ENCODE measurements at regions not wholly inside any gene's neighbourhood (a gene's known extent, or its start where the extent isn't known, plus 50 kb on each side); places are given as distances from the start of the nearest gene placed in this dataset.

GRCh38 chr3:180092889-180093288 is 56.2 kb upstream of the PEX5L start:
- DNase-seq: no peak

DNA sequence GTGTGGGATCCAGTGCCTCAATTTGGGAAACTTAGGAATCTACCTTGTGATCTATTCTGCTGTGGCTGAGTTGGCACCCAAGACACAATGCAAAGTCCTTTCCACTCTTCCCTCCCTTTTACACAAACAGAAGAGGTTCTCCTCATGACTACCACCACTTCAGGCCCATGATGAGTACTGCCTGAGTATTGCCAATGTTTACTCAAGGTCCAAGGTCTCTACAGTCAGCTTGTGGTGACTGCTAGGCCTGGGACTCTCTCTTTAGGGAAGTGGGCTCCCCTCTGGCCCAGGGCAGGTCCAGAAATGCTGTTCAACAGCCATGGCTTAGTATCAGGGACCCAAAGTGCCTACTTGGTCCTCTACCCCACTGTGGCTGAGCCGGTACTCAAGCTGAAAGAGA is 56.8 kb upstream of the PEX5L start:
- no peak for DNase-seq

- DNase-seq: no peak
These were observed 60.9 kb upstream of the PEX5L start for GRCh38 chr3:180097626-180098025.

- DNase-seq: no peak
These were observed 65.4 kb upstream of the PEX5L start for GRCh38 chr3:180102134-180102533.

DNA sequence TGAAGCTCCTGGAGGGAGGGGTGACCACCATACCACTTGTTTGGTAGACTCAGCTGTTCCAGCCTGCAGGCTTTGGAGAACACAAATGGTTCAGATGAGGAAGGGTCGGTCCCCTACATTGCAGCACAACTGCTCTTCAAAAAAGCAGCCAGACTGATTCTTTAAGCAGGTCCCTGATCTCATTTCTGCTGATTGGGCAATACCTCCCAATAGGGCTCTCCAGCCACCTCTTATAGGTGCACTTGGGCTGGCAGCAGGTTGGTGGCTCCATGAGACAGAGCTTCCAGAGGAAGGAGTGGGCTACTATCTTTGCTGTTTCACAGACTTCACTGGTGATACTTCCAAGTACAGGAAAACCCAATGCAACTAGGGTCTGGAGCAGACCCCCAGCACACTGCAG is 65.9 kb upstream of the PEX5L start:
- DNase-seq: no peak

DNA sequence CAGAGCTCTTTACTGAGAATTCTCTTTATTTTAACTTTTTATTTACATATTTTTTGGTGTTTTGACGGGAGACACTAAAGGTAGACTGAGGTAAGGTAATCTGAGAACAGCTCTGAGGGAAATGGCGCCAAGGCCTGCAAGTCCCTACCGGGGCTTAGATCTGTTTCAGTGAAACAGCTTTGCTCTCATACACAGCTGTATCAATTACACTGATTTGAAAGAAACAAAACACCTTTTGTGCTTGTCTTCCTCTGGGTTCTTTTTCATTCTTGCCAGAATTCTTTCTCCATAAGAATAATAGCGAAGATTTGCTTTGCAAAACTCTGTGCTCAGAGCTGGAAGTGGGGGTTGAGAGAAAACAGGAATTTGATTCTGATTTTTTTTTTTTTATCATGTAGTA is 79.5 kb upstream of the PEX5L start:
- DNase-seq: no peak

DNA sequence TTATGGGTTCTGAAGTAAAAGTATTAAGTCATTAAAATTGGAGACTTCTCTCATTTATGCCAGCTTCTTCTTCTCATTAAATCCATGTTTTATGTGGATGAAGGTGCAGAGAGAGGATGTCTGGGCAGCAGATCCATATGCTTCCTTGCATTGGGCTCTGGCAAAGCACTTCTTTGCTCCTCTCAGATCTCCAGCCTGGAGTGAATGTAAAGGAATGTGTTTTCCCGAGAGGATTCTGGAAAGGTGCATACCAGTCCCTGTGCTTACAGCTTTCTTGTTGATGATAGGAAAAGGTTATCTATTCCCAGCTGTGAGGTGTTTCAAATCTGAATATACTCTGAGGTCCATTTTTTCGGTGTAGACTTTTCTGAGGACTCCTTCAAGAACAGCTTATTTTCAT is 79.9 kb upstream of the PEX5L start:
- DNase-seq: no peak

GRCh38 chr3:180117381-180118163 is 80.8 kb upstream of the PEX5L start:
- DNase-seq: no peak

DNA sequence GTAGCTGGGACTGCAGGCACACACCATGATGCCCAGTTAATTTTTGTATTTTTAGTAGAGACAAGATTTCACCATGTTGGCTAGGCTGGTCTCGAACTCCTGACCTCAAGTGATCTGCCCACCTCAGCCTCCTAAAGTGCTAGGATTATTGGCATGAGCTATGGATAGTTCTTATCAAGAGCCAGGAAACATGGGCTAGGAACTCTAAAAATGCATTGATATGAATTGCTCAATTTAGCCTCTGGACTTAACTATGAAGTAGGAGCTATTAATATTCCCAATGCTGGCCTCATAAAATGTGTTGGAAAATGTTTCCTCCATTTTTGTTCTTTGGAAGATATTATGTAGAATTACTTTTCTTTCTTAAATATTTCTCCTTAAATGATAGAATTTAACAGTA is 82.8 kb upstream of the PEX5L start:
- no peak for DNase-seq

- DNase-seq: no peak
These were observed 87.2 kb upstream of the PEX5L start for GRCh38 chr3:180123928-180124327.

DNA sequence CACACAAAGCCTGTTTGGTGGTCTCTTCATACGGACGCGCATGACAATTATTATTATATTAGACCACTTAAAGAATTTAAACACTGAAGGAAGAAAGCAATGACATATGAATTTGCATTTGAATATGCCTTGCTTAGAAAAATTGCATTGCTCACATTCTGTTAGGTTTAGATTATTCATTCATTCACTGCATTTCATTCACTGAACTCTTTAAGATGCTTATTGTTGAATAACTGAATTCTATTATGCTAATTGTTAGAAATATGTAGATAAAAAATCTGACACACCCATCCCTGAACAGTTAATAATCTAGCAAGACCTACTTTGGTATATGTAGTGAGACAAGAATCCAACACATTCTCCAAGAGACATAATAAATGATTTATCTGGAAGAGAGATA is 94.4 kb upstream of the PEX5L start:
- DNase-seq: no peak

GRCh38 chr3:180135101-180135500 is 98.4 kb upstream of the PEX5L start:
- no peak for DNase-seq

DNA sequence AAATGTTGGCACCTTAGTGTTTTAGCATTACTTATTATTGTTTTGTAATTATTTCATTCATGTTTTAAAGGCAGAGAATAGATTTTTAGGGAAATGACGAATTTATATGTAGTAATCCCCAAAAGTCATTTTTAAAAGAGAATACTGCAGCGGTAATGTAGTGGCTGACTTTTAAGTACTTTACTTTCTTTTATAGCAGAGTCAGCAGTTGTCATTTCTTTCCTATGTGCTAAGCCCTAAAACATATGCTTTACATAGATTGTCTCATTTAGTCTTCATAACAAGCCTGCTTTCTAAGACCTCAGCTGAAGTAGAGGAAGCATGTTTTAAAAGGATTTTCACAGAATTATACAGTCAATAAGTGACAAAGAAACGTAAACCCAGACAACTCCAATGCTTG is 102.1 kb upstream of the PEX5L start:
- no peak for DNase-seq

DNA sequence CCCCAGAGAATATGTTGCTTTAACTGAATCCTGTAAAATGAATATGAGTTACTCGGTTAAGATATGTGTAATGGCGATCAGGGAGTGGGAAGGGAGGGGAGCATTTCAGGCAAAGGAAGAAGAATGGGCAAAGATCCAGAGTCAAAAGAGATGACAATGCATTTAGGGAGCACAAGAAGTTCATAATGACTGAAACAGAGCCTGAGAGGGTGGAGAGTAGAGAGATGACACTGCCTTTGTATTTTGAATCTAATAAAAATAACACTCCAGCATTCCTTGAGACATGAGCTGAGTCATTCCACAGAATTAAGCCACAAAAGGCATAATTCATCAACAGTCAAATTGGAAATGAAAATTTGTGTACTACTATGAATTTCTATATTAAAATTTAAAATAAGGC is 105.3 kb upstream of the PEX5L start:
- no peak for DNase-seq

DNA sequence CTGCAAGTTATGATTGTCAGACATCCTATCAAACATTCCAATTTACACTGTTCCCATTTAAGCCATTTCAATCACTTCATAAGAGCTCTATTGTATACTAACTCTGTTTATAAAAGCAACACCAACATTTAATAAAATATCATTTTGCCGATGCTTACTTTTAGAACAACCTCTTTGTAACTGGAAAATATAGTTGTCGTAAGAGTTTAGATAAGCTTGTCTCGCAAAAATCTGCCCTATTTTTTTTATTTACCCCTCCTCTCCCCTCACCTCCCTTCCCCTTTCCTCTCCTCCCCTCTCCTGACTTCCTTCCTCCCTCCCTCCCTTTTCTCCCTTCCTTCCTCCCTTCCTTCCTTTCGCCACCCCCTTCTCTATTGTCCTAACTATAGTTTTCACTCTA is 105.7 kb upstream of the PEX5L start:
- no peak for DNase-seq

DNA sequence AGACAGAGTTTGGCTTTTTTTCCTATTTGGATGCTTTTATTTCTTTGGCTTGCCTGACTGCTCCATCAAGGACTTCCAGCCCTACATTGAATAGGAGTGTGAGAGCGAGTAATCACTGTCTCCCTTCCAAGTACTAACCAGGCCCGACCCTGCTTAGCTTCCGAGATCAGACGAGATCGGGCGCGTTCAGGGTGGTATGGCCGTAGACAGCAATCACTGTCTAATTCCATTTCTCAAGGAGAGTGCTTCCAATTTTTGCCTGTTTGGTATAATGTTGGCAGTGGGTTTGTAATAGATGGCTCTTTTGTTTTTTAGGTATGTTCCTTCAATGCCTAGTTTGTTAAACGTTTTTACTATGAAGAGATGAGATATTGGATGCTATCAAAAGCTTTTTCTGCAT is 125.0 kb upstream of the PEX5L start:
- DNase-seq: no peak

GRCh38 chr3:180175572-180175971 is 138.8 kb upstream of the PEX5L start:
- no peak for DNase-seq

GRCh38 chr3:180176059-180176458 is 139.3 kb upstream of the PEX5L start:
- no peak for DNase-seq

- DNase-seq: no peak
These were observed 140.5 kb upstream of the PEX5L start for GRCh38 chr3:180177255-180177654.

- no peak for DNase-seq
These were observed 142.8 kb upstream of the PEX5L start for GRCh38 chr3:180179562-180179961.

DNA sequence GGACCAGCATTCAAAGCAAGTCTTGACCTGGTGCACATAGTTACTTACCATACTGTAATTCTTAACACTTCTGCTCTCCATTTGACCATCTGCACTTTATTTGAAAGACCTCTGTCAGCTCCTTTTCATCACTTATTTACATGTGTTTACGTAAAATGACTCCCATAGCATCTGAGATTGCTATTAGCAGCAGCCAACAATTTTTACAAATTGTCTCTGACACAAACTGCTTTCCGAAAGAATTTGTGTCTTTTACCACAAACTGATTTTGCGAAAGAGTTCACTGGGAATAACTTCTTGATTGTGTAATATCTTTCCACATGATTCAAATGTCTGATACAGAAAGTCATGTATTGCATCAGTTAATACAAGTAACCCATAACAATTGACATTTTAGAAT is 144.1 kb upstream of the PEX5L start:
- DNase-seq: no peak

DNA sequence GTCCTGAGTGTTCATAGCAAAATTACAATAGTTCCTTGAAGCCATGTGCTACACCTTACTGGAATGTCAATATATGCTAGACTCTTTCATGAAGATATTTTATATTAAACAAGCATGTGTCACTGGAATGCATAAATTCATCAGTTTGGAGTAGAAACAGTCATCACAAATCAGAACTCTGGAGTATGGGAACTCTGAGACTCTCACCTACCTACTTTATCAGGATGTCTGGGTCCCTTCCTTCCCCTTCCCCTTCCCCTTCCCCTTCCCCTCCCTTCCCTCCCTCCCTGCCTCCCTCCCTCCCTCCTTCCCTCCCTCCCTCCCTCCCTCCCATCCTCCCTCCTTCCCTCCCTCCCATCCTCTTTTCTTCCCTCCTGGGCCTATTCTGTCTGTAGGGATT is 144.7 kb upstream of the PEX5L start:
- no peak for DNase-seq

- DNase-seq: no peak
These were observed 146.6 kb upstream of the PEX5L start for GRCh38 chr3:180183346-180183745.

- DNase-seq: no peak
These were observed 148.1 kb upstream of the PEX5L start for GRCh38 chr3:180184816-180185215.

DNA sequence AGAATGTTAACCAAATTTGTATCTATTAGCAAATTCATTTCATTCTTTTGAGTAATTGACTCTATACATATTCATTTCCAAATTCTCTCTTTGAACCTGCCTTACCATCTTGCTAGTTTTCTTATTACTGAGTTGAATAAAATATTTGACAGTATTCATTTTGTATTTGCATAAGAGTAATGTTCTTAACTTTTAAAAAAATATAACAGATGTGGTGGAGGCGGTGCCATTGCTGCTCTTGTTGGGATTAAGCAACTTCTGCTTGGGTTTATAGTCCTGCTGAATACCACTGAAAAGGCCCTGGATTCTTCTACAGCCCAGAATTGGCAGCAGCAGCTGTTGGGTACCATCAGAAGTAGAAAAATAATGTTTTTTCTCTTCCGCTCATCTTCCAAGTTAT is 148.9 kb upstream of the PEX5L start:
- DNase-seq: no peak
